ENCODE measurements at regions not wholly inside any gene's neighbourhood (a gene's known extent, or its start where the extent isn't known, plus 50 kb on each side); places are given as distances from the start of the nearest gene placed in this dataset.

DNA sequence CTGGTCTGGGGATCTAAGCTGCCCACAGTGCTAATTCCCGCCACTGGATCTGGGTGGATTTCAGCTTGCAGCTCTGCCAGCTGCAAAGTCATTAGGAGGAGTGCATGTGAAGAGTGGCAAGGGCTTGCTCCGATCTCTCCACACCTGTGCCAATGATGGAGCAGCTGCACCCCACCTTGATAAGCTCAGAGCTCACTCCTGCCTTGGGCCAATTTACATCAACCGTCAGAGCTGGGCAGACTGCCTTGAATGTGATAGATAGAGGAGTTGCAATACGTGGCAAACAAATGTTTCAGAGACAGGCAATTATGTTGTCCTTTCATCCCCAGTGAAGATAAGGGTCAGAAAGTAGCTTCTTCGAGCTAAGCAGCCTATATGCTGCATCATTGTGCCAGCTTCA, 379.9 kb downstream of the SH2D4B start:
- Histone ChIP-seq H3K4me3 (ENCODE audit: low read depth in 1 of 5, low read length in 5 of 5) (no peak overlapping the region), H3K27ac (ENCODE audit: low read depth, low read length) (no peak overlapping the region), H3K36me3 (ENCODE audit: control insufficient read depth in 5 of 5, insufficient read depth in 5 of 5, low read length in 5 of 5) (no peaks in the 10 kb centered on the region), H3K27me3 (ENCODE audit: control insufficient read depth in 5 of 5, insufficient read depth in 4 of 5, low read length in 5 of 5) (no peaks in the 10 kb centered on the region), H3K9ac (ENCODE audit: low read length in 5 of 5) (no peak overlapping the region), H3K9me3 (ENCODE audit: control insufficient read depth in 5 of 5, low read length in 5 of 5) (no peaks in the 10 kb centered on the region), H3K4me1 (ENCODE audit: control insufficient read depth in 5 of 5, insufficient read depth in 5 of 5, low read length in 5 of 5) (peaks cover 0 to 10% (median 0%) of the 10 kb centered on the region in 5 donors)

DNA sequence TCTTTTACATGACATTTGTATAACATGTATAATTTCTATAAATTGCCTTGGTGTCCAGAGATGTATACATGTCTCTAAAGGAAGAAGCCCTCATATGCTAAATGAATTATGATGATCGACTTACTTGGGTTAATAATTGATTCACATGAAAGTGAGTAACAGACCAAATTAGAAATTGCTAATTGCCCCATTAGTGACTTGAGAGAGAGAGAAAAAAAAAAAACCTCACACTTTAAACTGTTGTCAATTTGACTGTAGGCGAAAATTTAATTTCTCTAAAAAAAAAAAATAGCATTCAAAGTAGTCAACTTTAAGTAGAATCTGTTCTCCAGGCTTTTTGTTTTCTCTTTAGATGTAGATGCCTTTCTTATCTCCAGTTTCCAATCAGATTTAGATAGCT, 383.3 kb downstream of the SH2D4B start:
- Histone ChIP-seq H3K36me3 (ENCODE audit: control insufficient read depth in 5 of 5, insufficient read depth in 5 of 5, low read length in 5 of 5) (no peaks in the 10 kb centered on the region), H3K27me3 (ENCODE audit: control insufficient read depth in 5 of 5, insufficient read depth in 4 of 5, low read length in 5 of 5) (no peaks in the 10 kb centered on the region), H3K9me3 (ENCODE audit: control insufficient read depth in 5 of 5, low read length in 5 of 5) (no peaks in the 10 kb centered on the region), H3K4me1 (ENCODE audit: control insufficient read depth in 5 of 5, insufficient read depth in 5 of 5, low read length in 5 of 5) (peaks cover 0 to 10% (median 0%) of the 10 kb centered on the region in 5 donors), H3K27ac (ENCODE audit: low read depth, low read length) (no peak overlapping the region), H3K4me3 (ENCODE audit: low read depth in 1 of 5, low read length in 5 of 5) (no peak overlapping the region), H3K9ac (ENCODE audit: low read length in 5 of 5) (no peak overlapping the region)

DNA sequence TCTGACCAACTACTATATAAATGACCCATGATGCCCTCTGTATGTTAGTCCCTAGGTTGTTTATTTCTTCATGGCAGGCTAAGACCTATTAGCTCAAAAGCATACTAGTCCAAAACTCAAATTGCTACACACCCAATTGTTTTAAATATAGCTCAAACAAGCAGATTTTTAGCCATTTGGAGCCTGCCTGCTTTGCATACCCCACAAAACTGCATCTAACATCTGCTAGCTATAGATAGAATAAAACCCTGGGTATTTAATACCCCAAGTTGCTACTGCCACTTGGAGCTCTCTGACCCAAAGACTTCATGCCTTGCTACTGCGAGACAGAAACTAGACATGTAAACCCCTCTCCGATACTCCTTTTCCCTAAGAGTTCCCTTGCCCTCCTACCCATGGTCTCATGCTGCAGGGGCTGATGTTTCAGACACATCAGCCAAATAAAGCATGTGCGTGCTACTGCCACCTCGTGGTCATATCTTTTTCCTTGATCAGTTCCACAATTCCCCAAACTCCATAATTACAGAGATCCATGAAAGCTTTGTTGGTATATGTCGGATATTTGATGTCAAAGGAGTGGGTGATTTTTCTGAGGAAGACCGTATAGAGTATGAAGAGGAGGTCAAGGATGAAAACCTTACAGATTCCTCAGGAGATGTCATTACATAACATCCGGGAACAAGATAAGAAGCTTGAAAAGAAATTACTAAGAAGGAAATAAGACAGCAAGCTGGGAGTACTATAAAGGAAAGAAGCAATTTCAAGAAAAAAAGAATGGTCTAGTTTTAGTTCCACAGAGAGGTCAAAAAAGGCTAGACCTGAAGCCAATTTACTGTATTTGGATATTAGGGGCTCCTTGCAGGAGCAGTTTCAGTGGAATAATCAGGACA, 386.6 kb downstream of the SH2D4B start:
- peaks cover 0 to 4% (median 0%) of the 10 kb centered on the region in 5 donors for H3K9me3 ChIP-seq (ENCODE audit: control insufficient read depth in 5 of 5, low read length in 5 of 5)
- no peak overlapping the region for H3K27ac ChIP-seq (ENCODE audit: low read depth, low read length)
- no peaks in the 10 kb centered on the region for H3K36me3 ChIP-seq (ENCODE audit: control insufficient read depth in 5 of 5, insufficient read depth in 5 of 5, low read length in 5 of 5)
- no peaks in the 10 kb centered on the region for H3K27me3 ChIP-seq (ENCODE audit: control insufficient read depth in 5 of 5, insufficient read depth in 4 of 5, low read length in 5 of 5)
- H3K9ac ChIP-seq (ENCODE audit: low read length in 5 of 5) = no peak overlapping the region
- peaks cover 0 to 3% (median 0%) of the 10 kb centered on the region in 5 donors for H3K4me1 ChIP-seq (ENCODE audit: control insufficient read depth in 5 of 5, insufficient read depth in 5 of 5, low read length in 5 of 5)
- no peak overlapping the region for H3K4me3 ChIP-seq (ENCODE audit: low read depth in 1 of 5, low read length in 5 of 5)

DNA sequence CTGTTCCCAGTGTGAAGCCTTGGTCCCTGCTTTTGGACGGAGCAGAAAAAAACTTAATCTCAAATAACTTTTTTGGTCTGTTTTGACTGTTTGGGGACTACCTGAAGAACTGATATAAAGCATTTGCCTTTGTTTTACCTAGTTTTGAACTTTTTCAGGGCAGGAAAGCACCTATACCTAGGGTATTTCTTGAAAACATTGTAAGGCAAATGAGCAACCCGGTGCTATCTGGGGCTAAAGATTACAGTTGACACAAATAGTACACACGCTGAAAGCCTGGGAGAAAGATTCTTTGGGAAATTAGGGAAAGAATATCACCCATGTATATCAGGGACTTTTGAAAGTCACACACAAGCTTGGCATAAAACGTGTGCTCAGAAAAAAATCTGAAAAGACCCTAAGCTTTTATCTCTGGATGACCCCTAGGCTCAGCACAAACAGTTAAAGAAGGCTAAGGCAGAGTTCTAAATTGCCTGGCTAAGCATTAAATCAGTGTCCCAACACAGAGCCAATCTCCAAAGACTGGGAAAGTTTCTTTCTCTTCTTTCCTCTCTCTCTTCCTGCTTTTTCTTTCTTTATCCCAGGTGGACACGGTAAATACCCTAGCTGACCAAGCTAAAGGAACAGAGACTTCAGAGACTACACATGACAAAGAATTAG, 389.8 kb downstream of the SH2D4B start:
- Histone ChIP-seq H3K4me3 (ENCODE audit: low read depth in 1 of 5, low read length in 5 of 5) (no peak overlapping the region), H3K4me1 (ENCODE audit: control insufficient read depth in 5 of 5, insufficient read depth in 5 of 5, low read length in 5 of 5) (no peaks in the 10 kb centered on the region), H3K27ac (ENCODE audit: low read depth, low read length) (no peak overlapping the region), H3K27me3 (ENCODE audit: control insufficient read depth in 5 of 5, insufficient read depth in 4 of 5, low read length in 5 of 5) (no peaks in the 10 kb centered on the region), H3K9me3 (ENCODE audit: control insufficient read depth in 5 of 5, low read length in 5 of 5) (peaks cover 0 to 4% (median 0%) of the 10 kb centered on the region in 5 donors), H3K36me3 (ENCODE audit: control insufficient read depth in 5 of 5, insufficient read depth in 5 of 5, low read length in 5 of 5) (no peaks in the 10 kb centered on the region), H3K9ac (ENCODE audit: low read length in 5 of 5) (no peak overlapping the region)

DNA sequence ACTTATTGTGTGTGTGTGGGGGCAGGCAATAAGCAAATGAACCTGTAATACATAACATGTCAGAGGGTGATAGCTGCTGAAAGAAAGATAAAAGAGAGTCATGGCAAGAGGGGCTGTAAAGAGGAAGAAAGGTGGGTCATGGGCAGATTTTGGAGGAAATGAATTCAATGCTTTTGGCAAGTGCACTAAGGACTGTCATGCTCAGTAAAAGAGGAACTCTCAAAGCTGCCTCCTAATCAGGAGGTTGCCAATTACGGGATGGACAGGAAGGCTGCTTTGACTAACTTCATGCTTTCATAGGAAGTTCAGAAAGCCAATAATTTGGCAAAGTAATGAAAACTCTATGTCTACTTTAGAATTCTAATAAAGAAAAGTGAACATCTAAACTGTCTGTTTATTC, 401.2 kb downstream of the SH2D4B start:
- H3K36me3 ChIP-seq (ENCODE audit: control insufficient read depth in 5 of 5, insufficient read depth in 5 of 5, low read length in 5 of 5) = no peaks in the 10 kb centered on the region
- no peak overlapping the region for H3K9ac ChIP-seq (ENCODE audit: low read length in 5 of 5)
- H3K4me1 ChIP-seq (ENCODE audit: control insufficient read depth in 5 of 5, insufficient read depth in 5 of 5, low read length in 5 of 5) = peaks cover 0 to 10% (median 3%) of the 10 kb centered on the region in 5 donors
- no peaks in the 10 kb centered on the region for H3K9me3 ChIP-seq (ENCODE audit: control insufficient read depth in 5 of 5, low read length in 5 of 5)
- no peak overlapping the region for H3K4me3 ChIP-seq (ENCODE audit: low read depth in 1 of 5, low read length in 5 of 5)
- no peaks in the 10 kb centered on the region for H3K27me3 ChIP-seq (ENCODE audit: control insufficient read depth in 5 of 5, insufficient read depth in 4 of 5, low read length in 5 of 5)
- no peak overlapping the region for H3K27ac ChIP-seq (ENCODE audit: low read depth, low read length)

DNA sequence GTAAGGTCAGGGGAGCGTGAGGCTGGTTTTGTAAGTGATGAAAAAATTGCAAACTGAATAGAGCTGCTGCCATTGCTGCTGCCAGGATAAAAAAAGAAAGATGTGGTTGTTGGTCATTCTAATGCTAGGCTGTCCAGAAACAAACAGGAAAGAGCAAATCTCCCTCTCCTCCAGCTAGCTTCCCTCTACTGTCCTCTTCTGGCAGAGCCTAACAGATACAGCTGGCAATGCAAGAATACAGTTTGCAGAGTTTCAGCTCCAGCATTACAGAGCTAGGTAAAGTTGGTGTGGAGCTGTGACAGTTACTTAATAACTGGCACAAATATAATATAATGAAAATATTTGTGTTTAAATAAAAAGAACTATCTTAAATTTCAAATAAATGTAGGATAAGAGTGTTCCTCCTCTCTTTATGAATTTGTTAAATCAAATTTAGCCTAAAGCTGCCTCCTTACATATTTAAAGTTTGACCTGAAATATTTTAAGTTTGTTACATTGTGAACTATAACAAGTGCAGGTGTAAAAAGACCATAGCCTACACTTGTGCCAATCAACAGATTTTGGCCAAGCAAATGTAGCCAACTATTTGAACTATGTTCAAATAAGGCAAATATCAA, 407.7 kb downstream of the SH2D4B start:
- Histone ChIP-seq H3K9me3 (ENCODE audit: control insufficient read depth in 5 of 5, low read length in 5 of 5) (no peaks in the 10 kb centered on the region), H3K4me3 (ENCODE audit: low read depth in 1 of 5, low read length in 5 of 5) (no peak overlapping the region), H3K27me3 (ENCODE audit: control insufficient read depth in 5 of 5, insufficient read depth in 4 of 5, low read length in 5 of 5) (no peaks in the 10 kb centered on the region), H3K36me3 (ENCODE audit: control insufficient read depth in 5 of 5, insufficient read depth in 5 of 5, low read length in 5 of 5) (no peaks in the 10 kb centered on the region), H3K4me1 (ENCODE audit: control insufficient read depth in 5 of 5, insufficient read depth in 5 of 5, low read length in 5 of 5) (peaks cover 0 to 11% (median 5%) of the 10 kb centered on the region in 5 donors), H3K27ac (ENCODE audit: low read depth, low read length) (no peak overlapping the region), H3K9ac (ENCODE audit: low read length in 5 of 5) (no peak overlapping the region)

DNA sequence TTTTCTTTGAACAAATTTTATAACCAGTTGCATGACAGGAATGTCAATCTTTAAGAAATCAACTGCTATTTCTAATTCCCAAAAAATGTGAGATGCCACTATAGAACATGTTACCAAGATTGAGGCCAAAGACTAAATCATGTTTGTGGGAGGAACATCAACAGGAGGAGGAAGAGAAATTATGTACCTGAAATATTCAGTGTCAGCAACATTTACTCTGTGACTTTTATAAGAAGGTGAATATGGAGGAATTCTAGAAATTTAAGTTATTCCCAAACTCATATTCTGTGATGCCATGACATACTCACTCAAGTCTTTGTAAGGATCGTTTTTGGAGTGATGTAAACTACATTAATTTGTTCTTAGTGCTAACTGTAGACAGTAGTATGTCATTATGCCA, 408.4 kb downstream of the SH2D4B start:
- no peaks in the 10 kb centered on the region for H3K27me3 ChIP-seq (ENCODE audit: control insufficient read depth in 5 of 5, insufficient read depth in 4 of 5, low read length in 5 of 5)
- H3K9me3 ChIP-seq (ENCODE audit: control insufficient read depth in 5 of 5, low read length in 5 of 5) = no peaks in the 10 kb centered on the region
- H3K27ac ChIP-seq (ENCODE audit: low read depth, low read length) = no peak overlapping the region
- no peak overlapping the region for H3K4me3 ChIP-seq (ENCODE audit: low read depth in 1 of 5, low read length in 5 of 5)
- peaks cover 0 to 11% (median 0%) of the 10 kb centered on the region in 5 donors for H3K4me1 ChIP-seq (ENCODE audit: control insufficient read depth in 5 of 5, insufficient read depth in 5 of 5, low read length in 5 of 5)
- no peak overlapping the region for H3K9ac ChIP-seq (ENCODE audit: low read length in 5 of 5)
- H3K36me3 ChIP-seq (ENCODE audit: control insufficient read depth in 5 of 5, insufficient read depth in 5 of 5, low read length in 5 of 5) = no peaks in the 10 kb centered on the region

DNA sequence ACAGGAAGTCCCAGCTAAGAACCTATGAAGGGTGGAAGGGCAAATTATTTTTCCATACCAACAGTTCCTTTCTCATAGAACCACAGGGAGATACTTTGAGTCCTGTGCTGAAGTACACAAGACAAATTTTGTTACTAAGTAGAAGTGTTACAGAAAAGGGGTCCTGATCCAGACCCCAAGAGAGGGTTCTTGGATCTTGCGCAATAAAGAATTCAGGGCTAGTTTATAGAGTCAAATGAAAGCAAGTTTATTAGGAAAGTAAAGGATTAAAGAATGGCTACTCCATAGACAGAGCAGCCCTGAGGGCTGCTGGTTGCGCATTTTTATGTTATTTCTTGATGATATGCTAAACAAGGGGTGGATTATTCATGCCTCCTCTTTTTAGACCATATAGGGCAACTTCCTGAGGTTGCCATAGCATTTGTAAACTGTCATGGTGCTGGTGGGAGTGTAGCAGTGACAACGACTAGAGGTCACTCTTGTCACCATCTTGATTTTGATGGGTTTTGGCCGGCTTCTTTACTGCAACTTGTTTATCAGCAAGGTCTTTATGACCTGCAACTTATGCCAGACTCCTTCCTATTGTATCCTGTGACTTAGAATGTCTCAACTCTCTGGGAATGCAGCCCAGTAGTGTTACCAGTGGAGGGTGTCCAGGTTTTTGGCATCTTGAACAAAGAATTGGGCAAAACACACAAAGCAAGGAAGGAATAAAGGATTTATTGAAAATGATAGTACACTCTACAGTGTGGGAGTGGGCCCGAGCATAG, 409.4 kb downstream of the SH2D4B start:
- H3K36me3 ChIP-seq (ENCODE audit: control insufficient read depth in 5 of 5, insufficient read depth in 5 of 5, low read length in 5 of 5) = no peaks in the 10 kb centered on the region

DNA sequence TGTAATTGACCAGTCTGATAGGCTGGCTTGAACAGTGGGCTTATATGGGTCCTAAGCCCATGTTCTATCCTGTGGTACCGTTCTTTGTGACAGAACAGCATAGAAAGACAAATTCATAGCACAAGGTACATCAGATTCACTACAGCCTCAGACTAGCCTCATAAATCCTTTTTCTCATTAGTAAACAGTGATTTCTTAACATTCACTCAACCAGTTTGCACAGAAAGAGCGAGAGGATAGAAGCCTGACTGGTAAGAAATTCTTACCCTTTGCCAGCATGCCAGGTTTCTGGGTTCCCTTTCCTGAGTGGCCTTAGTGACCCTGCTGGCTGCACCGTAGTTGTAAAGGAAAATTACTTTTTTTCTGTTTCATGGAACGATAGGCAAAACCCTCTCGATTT, 412.1 kb downstream of the SH2D4B start:
- Histone ChIP-seq H3K4me3 (ENCODE audit: low read depth in 1 of 5, low read length in 5 of 5) (no peak overlapping the region), H3K9me3 (ENCODE audit: control insufficient read depth in 5 of 5, low read length in 5 of 5) (no peaks in the 10 kb centered on the region), H3K9ac (ENCODE audit: low read length in 5 of 5) (no peak overlapping the region), H3K36me3 (ENCODE audit: control insufficient read depth in 5 of 5, insufficient read depth in 5 of 5, low read length in 5 of 5) (no peaks in the 10 kb centered on the region), H3K27ac (ENCODE audit: low read depth, low read length) (no peak overlapping the region), H3K27me3 (ENCODE audit: control insufficient read depth in 5 of 5, insufficient read depth in 4 of 5, low read length in 5 of 5) (no peaks in the 10 kb centered on the region), H3K4me1 (ENCODE audit: control insufficient read depth in 5 of 5, insufficient read depth in 5 of 5, low read length in 5 of 5) (peaks cover 0 to 11% (median 0%) of the 10 kb centered on the region in 5 donors)

More for the DNA sequence above, 409.4 kb downstream of the SH2D4B start:
- Histone ChIP-seq H3K4me1 (ENCODE audit: control insufficient read depth in 5 of 5, insufficient read depth in 5 of 5, low read length in 5 of 5) (peaks cover 0 to 11% (median 0%) of the 10 kb centered on the region in 5 donors), H3K4me3 (ENCODE audit: low read depth in 1 of 5, low read length in 5 of 5) (no peak overlapping the region), H3K27ac (ENCODE audit: low read depth, low read length) (no peak overlapping the region), H3K9ac (ENCODE audit: low read length in 5 of 5) (no peak overlapping the region), H3K9me3 (ENCODE audit: control insufficient read depth in 5 of 5, low read length in 5 of 5) (no peaks in the 10 kb centered on the region), H3K27me3 (ENCODE audit: control insufficient read depth in 5 of 5, insufficient read depth in 4 of 5, low read length in 5 of 5) (no peaks in the 10 kb centered on the region)

All from subcutaneous abdominal adipose tissue (tissue), 5 donors.